ENCODE measurements at regions not wholly inside any gene's neighbourhood (a gene's known extent, or its start where the extent isn't known, plus 50 kb on each side); places are given as distances from the start of the nearest gene placed in this dataset.

- 0% methylated on average over 1 of the region's 1 CpG for WGBS (ENCODE audit: low lambda C conversion rate)
- Histone ChIP-seq H3K79me2 (ENCODE audit: insufficient read depth, low read length) (no peaks in the 10 kb centered on the region), H3K27ac (ENCODE audit: extremely low read length, insufficient read depth, low read length) (no peak overlapping the region), H4K20me1 (ENCODE audit: insufficient read depth, low read length) (no peaks in the 10 kb centered on the region), H3K9me3 (ENCODE audit: low read length) (no peaks in the 10 kb centered on the region), H3K9ac (ENCODE audit: insufficient read depth, low read depth, low read length) (no peak overlapping the region), H3K36me3 (replicated peaks in 1 of 2; ENCODE audit: control insufficient read depth in 1 of 2, insufficient read depth in 2 of 2, low read length in 2 of 2) (no peaks in the 10 kb centered on the region), H3K27me3 (ENCODE audit: control insufficient read depth in 1 of 2, insufficient read depth in 2 of 2, low read length in 2 of 2) (no peaks in the 10 kb centered on the region; a peak in 1 of 5 replicates), H3K4me3 (replicated peaks in 1 of 3; ENCODE audit: insufficient read depth in 1 of 3, low read depth in 2 of 3, low read length in 3 of 3) (no peak overlapping the region), H3K4me2 (ENCODE audit: low read depth, low read length) (no peak overlapping the region), H2AFZ (ENCODE audit: low read length) (no peak overlapping the region), H3K4me1 (ENCODE audit: insufficient read depth, low read length) (no peaks in the 10 kb centered on the region)
- in situ Hi-C loops (cut with HindIII; ENCODE audit: extremely low pct_ligation_motif_present, low pct_unique_long_range_greater_than_20kb): no loop called here
- TF ChIP-seq SPEN (CRISPR knock-in tag; IDR thresholded peaks at IDR 0.05; ENCODE audit: low read depth) (no peak), TOE1 (CRISPR knock-in tag; IDR thresholded peaks at IDR 0.05) (no peak), ZNF549 (CRISPR knock-in tag; IDR thresholded peaks at IDR 0.05) (no peak), ATF7 (IDR thresholded peaks at IDR 0.05) (no peak), ATF7 (CRISPR knock-in tag; IDR thresholded peaks at IDR 0.05) (no peak), ZNF687 (CRISPR knock-in tag; IDR thresholded peaks at IDR 0.05) (no peak)
- TF ChIP-seq, protein P1, sequence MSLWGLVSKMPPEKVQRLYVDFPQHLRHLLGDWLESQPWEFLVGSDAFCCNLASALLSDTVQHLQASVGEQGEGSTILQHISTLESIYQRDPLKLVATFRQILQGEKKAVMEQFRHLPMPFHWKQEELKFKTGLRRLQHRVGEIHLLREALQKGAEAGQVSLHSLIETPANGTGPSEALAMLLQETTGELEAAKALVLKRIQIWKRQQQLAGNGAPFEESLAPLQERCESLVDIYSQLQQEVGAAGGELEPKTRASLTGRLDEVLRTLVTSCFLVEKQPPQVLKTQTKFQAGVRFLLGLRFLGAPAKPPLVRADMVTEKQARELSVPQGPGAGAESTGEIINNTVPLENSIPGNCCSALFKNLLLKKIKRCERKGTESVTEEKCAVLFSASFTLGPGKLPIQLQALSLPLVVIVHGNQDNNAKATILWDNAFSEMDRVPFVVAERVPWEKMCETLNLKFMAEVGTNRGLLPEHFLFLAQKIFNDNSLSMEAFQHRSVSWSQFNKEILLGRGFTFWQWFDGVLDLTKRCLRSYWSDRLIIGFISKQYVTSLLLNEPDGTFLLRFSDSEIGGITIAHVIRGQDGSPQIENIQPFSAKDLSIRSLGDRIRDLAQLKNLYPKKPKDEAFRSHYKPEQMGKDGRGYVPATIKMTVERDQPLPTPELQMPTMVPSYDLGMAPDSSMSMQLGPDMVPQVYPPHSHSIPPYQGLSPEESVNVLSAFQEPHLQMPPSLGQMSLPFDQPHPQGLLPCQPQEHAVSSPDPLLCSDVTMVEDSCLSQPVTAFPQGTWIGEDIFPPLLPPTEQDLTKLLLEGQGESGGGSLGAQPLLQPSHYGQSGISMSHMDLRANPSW (CRISPR knock-in tag; IDR thresholded peaks at IDR 0.05; ENCODE audit: borderline replicate concordance): no peak
- intact Hi-C loops (cut with micrococcal nuclease; ENCODE audit: unreplicated experiment): no loop called here
- POLR2A ChIA-PET: no interaction called here
- CTCF ChIA-PET (ENCODE audit: low intra/inter-chr PET ratio, low total read pairs): no interaction called here
- no peak for DNase-seq (ENCODE audit: low spot score)
- no peak for FAIRE-seq
- ATAC-seq: no peak
- no TSS peak for BruUV-seq (replicated peaks)
These were observed 1072.0 kb upstream of the INTU start for GRCh38 chr4:126560794-126561193.
